IMR-90 (cell line): ENCODE measurements at regions not wholly inside any gene's neighbourhood (a gene's known extent, or its start where the extent isn't known, plus 50 kb on each side); places are given as distances from the start of the nearest gene placed in this dataset.

ENCODE experiments used
- ATAC-seq: fragments of 200-7000 bp; cut with Tn5 transposase; 2 replicates; pipeline ENCODE4 v1.9.1; 2020; ENCODE audit warnings: low read depth, mild to moderate bottlenecking, moderate library complexity
- BruUV-seq: library from RNA; stranded (reverse); fragments of 400-500 nt; replicated peaks from 2 replicates; lab custom pipeline; 2021; lab: Mats Ljungman, UMichigan
- CTCF ChIA-PET: fragments of 300-600 bp; formaldehyde crosslinking; extraction: SDS; loops from one replicate; lab custom pipeline; 2021; ENCODE audit warnings: antibody characterized with exemption; lab: Yijun Ruan, JAX
- POLR2A ChIA-PET: fragments of 300-600 bp; sonication (Branson Sonifier 250); formaldehyde crosslinking; loops from one replicate; lab custom pipeline; 2022; ENCODE audit warnings: antibody characterized with exemption; ENCODE audit not compliant: unreplicated experiment; lab: Charles Lee
- DNase-seq: peaks from one replicate; pipeline ENCODE4 v3.0.0; 2013
- H2AFZ ChIP-seq: replicated peaks from 2 replicates; pipeline ENCODE3; 2013; ENCODE audit warnings: low read length, mild to moderate bottlenecking; ENCODE audit not compliant: poor library complexity
- H2AK5ac ChIP-seq: 2 replicates; pipeline ENCODE4 v1.6.1; 2013; ENCODE audit warnings: low read depth, low read length, inconsistent platforms
- H2AK9ac ChIP-seq: replicated peaks from 2 replicates; pipeline ENCODE3; 2013; ENCODE audit warnings: mild to moderate bottlenecking, low read depth, low read length, moderate library complexity; ENCODE audit not compliant: poor library complexity
- H2BK120ac ChIP-seq: 2 replicates; pipeline ENCODE4 v1.6.1; 2013; ENCODE audit warnings: low read depth, low read length, inconsistent platforms
- H2BK15ac ChIP-seq: 3 replicates; pipeline ENCODE4 v1.6.1; 2013; ENCODE audit warnings: low read depth, low read length, inconsistent platforms
- H2BK20ac ChIP-seq: 2 replicates; pipeline ENCODE4 v1.6.1; 2013; ENCODE audit warnings: low read depth, mild to moderate bottlenecking, inconsistent platforms, low read length, moderate library complexity
- H2BK5ac ChIP-seq: 2 replicates; pipeline ENCODE4 v1.6.1; 2013; ENCODE audit warnings: mild to moderate bottlenecking, low read depth, low read length, inconsistent platforms; ENCODE audit not compliant: poor library complexity, severe bottlenecking
- H3K14ac ChIP-seq: replicated peaks from 2 replicates; pipeline ENCODE4 v1.6.1; 2013; ENCODE audit warnings: low read depth, low read length, inconsistent platforms
- H3K18ac ChIP-seq: 2 replicates; pipeline ENCODE4 v1.6.1; 2013; ENCODE audit warnings: low read depth, low read length, control low read depth
- H3K23ac ChIP-seq: 2 replicates; pipeline ENCODE4 v1.6.1; 2013; ENCODE audit warnings: low read depth, low read length, inconsistent platforms
- H3K27ac ChIP-seq: 2 replicates; pipeline ENCODE4 v1.5.1; 2013; ENCODE audit warnings: mild to moderate bottlenecking, control low read depth, low read length; ENCODE audit not compliant: insufficient read depth
- H3K27me3 ChIP-seq: 2 replicates; pipeline ENCODE4 v1.6.1; 2013; ENCODE audit warnings: low read length; ENCODE audit not compliant: control insufficient read depth, insufficient read depth
- H3K36me3 ChIP-seq: 2 replicates; pipeline ENCODE4 v1.6.1; 2013; ENCODE audit warnings: low read length, mixed read lengths; ENCODE audit not compliant: control insufficient read depth, insufficient read depth
- H3K4ac ChIP-seq: 2 replicates; pipeline ENCODE4 v1.6.1; 2013; ENCODE audit warnings: low read depth, low read length, inconsistent platforms
- H3K4me1 ChIP-seq: 2 replicates; pipeline ENCODE4 v1.6.1; 2013; ENCODE audit warnings: low read length, mixed read lengths; ENCODE audit not compliant: control insufficient read depth, insufficient read depth
- H3K4me2 ChIP-seq: 2 replicates; pipeline ENCODE4 v1.6.1; 2013; ENCODE audit warnings: low read depth, mild to moderate bottlenecking, control low read depth, low read length, moderate library complexity
- H3K4me3 ChIP-seq: 2 replicates; pipeline ENCODE4 v1.5.1; 2013; ENCODE audit warnings: low read depth, mild to moderate bottlenecking, control low read depth, low read length, moderate library complexity; ENCODE audit not compliant: insufficient read depth
- H3K56ac ChIP-seq: 2 replicates; pipeline ENCODE4 v1.6.1; 2013; ENCODE audit warnings: low read length, inconsistent platforms; ENCODE audit not compliant: insufficient read depth; ENCODE audit errors: extremely low read depth
- H3K79me1 ChIP-seq, 2 experiments: 2 replicates each; pipeline ENCODE4 v1.6.1; 2013; ENCODE audit warnings: low read length in 2 of 2, inconsistent platforms in 1 of 2, low read depth in 1 of 2
- H3K9ac ChIP-seq: 2 replicates; pipeline ENCODE4 v1.6.1; 2013; ENCODE audit warnings: low read depth, low read length, control low read depth
- H3K9me1 ChIP-seq: 2 replicates; pipeline ENCODE4 v1.6.1; 2013; ENCODE audit warnings: low read length, inconsistent platforms; ENCODE audit not compliant: insufficient read depth
- H3K9me3 ChIP-seq: 2 replicates; pipeline ENCODE4 v1.6.1; 2013; ENCODE audit warnings: low read length; ENCODE audit not compliant: control insufficient read depth, insufficient read depth
- H4K20me1 ChIP-seq: 2 replicates; pipeline ENCODE4 v1.6.1; 2013; ENCODE audit warnings: low read length, inconsistent platforms; ENCODE audit not compliant: insufficient read depth
- H4K5ac ChIP-seq: 2 replicates; pipeline ENCODE4 v1.6.1; 2013; ENCODE audit warnings: mild to moderate bottlenecking, low read depth, low read length, control low read depth
- H4K8ac ChIP-seq, 2 experiments: 2 replicates each; pipeline ENCODE4 v1.6.1; 2013; ENCODE audit warnings: low read depth in 2 of 2, low read length in 2 of 2, control low read depth in 1 of 2, inconsistent platforms in 1 of 2
- H4K91ac ChIP-seq: 2 replicates; pipeline ENCODE4 v1.6.1; 2013; ENCODE audit warnings: low read depth, low read length, inconsistent platforms; ENCODE audit not compliant: insufficient read depth
- BHLHE40 ChIP-seq: fragments of 150-350 bp; IDR thresholded peaks from 2 replicates; pipeline ENCODE4 v1.6.1; 2016; ENCODE audit warnings: mild to moderate bottlenecking, low read depth, low read length
- CEBPB ChIP-seq: IDR thresholded peaks from 2 replicates; pipeline ENCODE4 v1.6.1; 2012; ENCODE audit warnings: low read depth, low read length, improper control_type of control experiment
- CHD1 ChIP-seq: IDR thresholded peaks from 2 replicates; pipeline ENCODE4 v1.6.1; 2012; ENCODE audit warnings: low read depth, low read length, improper control_type of control experiment
- CTCF ChIP-seq: conservative IDR thresholded peaks from 2 replicates; pipeline ENCODE4 v1.5.1; 2012; ENCODE audit warnings: mild to moderate bottlenecking, low read depth, low read length, improper control_type of control experiment
- ELK1 ChIP-seq: fragments of 150-350 bp; IDR thresholded peaks from 2 replicates; pipeline ENCODE4 v1.6.1; 2016; ENCODE audit warnings: low read depth, mild to moderate bottlenecking, low read length, moderate library complexity, borderline replicate concordance
- FOS ChIP-seq: fragments of 150-350 bp; IDR thresholded peaks from 2 replicates; pipeline ENCODE4 v1.6.1; 2016; ENCODE audit warnings: low read depth, low read length
- MAFK ChIP-seq: IDR thresholded peaks from 2 replicates; pipeline ENCODE4 v1.6.1; 2012; ENCODE audit warnings: low read depth, low read length, improper control_type of control experiment
- MAZ ChIP-seq: IDR thresholded peaks from 2 replicates; pipeline ENCODE4 v1.6.1; 2012; ENCODE audit warnings: low read depth, mild to moderate bottlenecking, low read length, improper control_type of control experiment, moderate library complexity, borderline replicate concordance
- MXI1 ChIP-seq: IDR thresholded peaks from 2 replicates; pipeline ENCODE4 v1.6.1; 2012; ENCODE audit warnings: low read depth, mild to moderate bottlenecking, low read length, moderate library complexity, borderline replicate concordance
- NFE2L2 ChIP-seq: fragments of 150-350 bp; IDR thresholded peaks from 2 replicates; pipeline ENCODE4 v1.6.1; 2016; ENCODE audit warnings: low read depth, mild to moderate bottlenecking, low read length
- POLR2A ChIP-seq: IDR thresholded peaks from 2 replicates; pipeline ENCODE4 v1.6.1; 2012; ENCODE audit warnings: mild to moderate bottlenecking, low read depth, low read length
- RAD21 ChIP-seq: IDR thresholded peaks from 2 replicates; pipeline ENCODE4 v1.6.1; 2012; ENCODE audit warnings: low read length, improper control_type of control experiment
- RCOR1 ChIP-seq: IDR thresholded peaks from 2 replicates; pipeline ENCODE4 v1.6.1; 2012; ENCODE audit warnings: mild to moderate bottlenecking, low read length, improper control_type of control experiment; ENCODE audit not compliant: insufficient replicate concordance
- RFX5 ChIP-seq: IDR thresholded peaks from 2 replicates; pipeline ENCODE4 v1.8.0; 2012; ENCODE audit warnings: low read depth, mild to moderate bottlenecking, low read length, moderate library complexity
- SMC3 ChIP-seq: fragments of 150-350 bp; IDR thresholded peaks from 2 replicates; pipeline ENCODE4 v1.6.1; 2016; ENCODE audit warnings: low read depth, mild to moderate bottlenecking, antibody characterized with exemption, low read length, moderate library complexity
- USF2 ChIP-seq: fragments of 150-350 bp; IDR thresholded peaks from 2 replicates; pipeline ENCODE4 v1.6.1; 2017; ENCODE audit warnings: mild to moderate bottlenecking, antibody characterized with exemption, low read length, low read depth
- WGBS, 2 experiments: methylation state at CpG; one replicate each; pipeline versions ENCODE4 v1.1.5 to v1.1.7; 2013; ENCODE audit warnings: missing lambda C conversion rate in 2 of 2; ENCODE audit not compliant: insufficient read length in 1 of 2; ENCODE audit errors: extremely low coverage in 2 of 2; 5-methylcytosine and 5-hydroxymethylcytosine counted together
- dilution Hi-C: fragments of 300-500 bp; cut with HindIII; formaldehyde crosslinking; loops from one replicate; pipeline ENCODE4 v1.14.3; 2018; ENCODE audit warnings: low sequenced_read_pairs; ENCODE audit not compliant: unreplicated experiment
- in situ Hi-C: fragments of 300-500 bp; cut with MboI; formaldehyde crosslinking; loops from 3 replicates; pipeline ENCODE4 v1.14.3; 2019; ENCODE audit warnings: low sequenced_read_pairs, inconsistent platforms, mixed read lengths
- intact Hi-C: fragments of 100-400 bp; cut with micrococcal nuclease; formaldehyde crosslinking; loops from 2 replicates; pipeline ENCODE4 v1.10.0; 2022

- ATAC-seq (no peak), DNase-seq (no peak)
- Histone ChIP-seq H2BK5ac (no peak overlapping the region), H2BK20ac (no peak overlapping the region), H3K27ac (no peak overlapping the region), H3K4me1 (no peaks in the 10 kb centered on the region), H3K4me2 (no peak overlapping the region), H3K18ac (no peak overlapping the region), H3K9me1 (no peaks in the 10 kb centered on the region), H3K9me3 (no peaks in the 10 kb centered on the region), H3K79me1 (no peaks in the 10 kb centered on the region), H4K8ac (no peak overlapping the region), H4K91ac (no peak overlapping the region), H4K5ac (no peak overlapping the region), H3K14ac (no peak overlapping the region), H2BK120ac (no peak overlapping the region), H2AK9ac (no peak overlapping the region), H3K27me3 (no peaks in the 10 kb centered on the region), H4K20me1 (no peaks in the 10 kb centered on the region), H2AFZ (no peak overlapping the region), H2BK15ac (no peak overlapping the region), H3K36me3 (no peaks in the 10 kb centered on the region), H3K9ac (no peak overlapping the region), H3K23ac (no peak overlapping the region), H2AK5ac (no peak overlapping the region), H3K56ac (no peak overlapping the region), H3K4me3 (no peak overlapping the region), H3K4ac (no peak overlapping the region)
- intact Hi-C loops (loop anchor here (10.0 kb wide), 1 partner anchor 1357 kb away; no protein-coding TSS in a partner anchor), dilution Hi-C loops (no loop called here), in situ Hi-C loops (no loop called here)
- 10% methylated on average over 2 of the region's 4 CpGs; no CpG with 5 or more reads in 1 of the 2 experiments for WGBS, 2 experiments
- TF ChIP-seq CTCF: no peak
- TF ChIP-seq SMC3: no peak
- TF ChIP-seq CHD1: no peak
- no peak for TF ChIP-seq ELK1
- no peak for TF ChIP-seq RCOR1
- TF ChIP-seq RFX5: no peak
- no peak for TF ChIP-seq MAZ
- TF ChIP-seq CEBPB: no peak
- no peak for TF ChIP-seq MAFK
- TF ChIP-seq MXI1: no peak
- no peak for TF ChIP-seq RAD21
- no peak for TF ChIP-seq POLR2A
- TF ChIP-seq NFE2L2: no peak
- TF ChIP-seq FOS: no peak
- TF ChIP-seq USF2: no peak
- no peak for TF ChIP-seq BHLHE40
- ChIA-PET POLR2A (no interaction called here), CTCF (no interaction called here)
- BruUV-seq: no TSS peak
Measured at GRCh38 chr16:58847902-58848661, 114.0 kb upstream of the GOT2 start.
